Psoas muscle (tissue), 7 donors: ENCODE measurements at regions not wholly inside any gene's neighbourhood (a gene's known extent, or its start where the extent isn't known, plus 50 kb on each side); places are given as distances from the start of the nearest gene placed in this dataset.

Experiments used
- ATAC-seq, 4 donors: fragments of 200-7000 bp; cut with Tn5 transposase; one replicate each; pipeline ENCODE4 v1.9.1; 2020; ENCODE audit warnings: moderate library complexity in 3 of 4, mild to moderate bottlenecking in 2 of 4
- DNase-seq, 2 donors: peaks; one replicate each; pipeline ENCODE4 v3.0.0-alpha.2; 2020
- H3K27ac ChIP-seq: fragments of 200-600 bp; one replicate; pipeline ENCODE4 v1.8.0; 2022
- H3K27me3 ChIP-seq, 3 donors: fragments of 200-600 bp in 1 of 3; one replicate each; pipeline versions ENCODE4 v1.6.1 to v1.8.0; 2013 to 2022; ENCODE audit warnings: low read length in 2 of 3, mild to moderate bottlenecking in 2 of 3, moderate library complexity in 1 of 3; ENCODE audit not compliant: insufficient read depth in 3 of 3
- H3K36me3 ChIP-seq, 2 donors: fragments of 200-600 bp in 1 of 2; one replicate each; pipeline versions ENCODE4 v1.6.1 to v1.8.0; 2013 to 2022; ENCODE audit warnings: low read depth in 1 of 2, mild to moderate bottlenecking in 1 of 2, moderate library complexity in 1 of 2; ENCODE audit not compliant: insufficient read depth in 1 of 2
- H3K4me1 ChIP-seq: fragments of 200-600 bp; one replicate; pipeline ENCODE4 v1.8.0; 2022
- H3K4me3 ChIP-seq: fragments of 200-600 bp; one replicate; pipeline ENCODE4 v1.8.0; 2022; ENCODE audit warnings: mild to moderate bottlenecking
- H3K9me3 ChIP-seq: fragments of 200-600 bp; one replicate; pipeline ENCODE4 v1.8.0; 2022
- WGBS, 3 donors: extraction: QIAGEN DNeasy Blood & Tissue Kit; methylation state at CpG; one replicate each; pipeline versions ENCODE4 v1.1.6 to v1.1.7; 2013; 5-methylcytosine and 5-hydroxymethylcytosine counted together
- intact Hi-C, 2 donors: fragments of 100-400 bp; cut with DNase I; formaldehyde crosslinking; loops; one replicate each; pipeline versions ENCODE4 v1.11.0 to v1.14.2; 2022
- TF ChIP-seq, protein P1 (sequence below): fragments of 200-600 bp; IDR thresholded peaks from one replicate; pipeline ENCODE4 v1.8.0; 2022; ENCODE audit warnings: antibody characterized with exemption
- donor health status: healthy with polysubstance abuse.
- donor health status: DM: no; HTN: no; CAD: no; lungs with moderate emphysema.
- donor health status: Bipolar disorder and iron deficiency.
- donor health status: healthy.
- donor health status: DM: yes; HTN: yes; CAD: no.
- donor health status: DM: no; HTN: no; CAD: no.
- donor health status: DM: yes; HTN: yes; CAD: no.

DNA sequence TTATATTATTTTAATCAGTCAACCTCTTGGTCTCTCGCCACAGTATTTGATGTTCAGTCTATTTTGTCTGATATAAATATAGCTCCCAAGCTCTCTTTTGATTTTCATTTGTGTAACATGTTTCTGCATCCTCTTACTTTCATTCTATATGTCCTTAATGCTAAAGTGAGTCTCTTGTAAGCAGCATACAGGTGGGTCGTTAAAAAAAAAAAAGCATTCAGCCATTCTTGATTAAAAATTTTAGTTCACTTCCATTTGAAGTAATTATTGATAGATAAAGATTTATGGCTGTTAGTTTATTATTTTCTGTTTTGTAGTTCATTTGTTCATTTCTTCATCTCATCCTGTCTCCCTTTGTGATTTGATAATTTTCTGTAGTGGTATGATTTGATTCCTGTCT, 229.1 kb downstream of the GUCY2F start:
- ATAC-seq, result no peak
- intact Hi-C loops, result no loop called here
- no peak for DNase-seq
- Histone ChIP-seq H3K27ac (no peak overlapping the region), H3K4me3 (no peak overlapping the region), H3K36me3 (no peaks in the 10 kb centered on the region), H3K4me1 (no peaks in the 10 kb centered on the region), H3K9me3 (peaks cover 26% of the 10 kb centered on the region), H3K27me3 (no peaks in the 10 kb centered on the region)
- TF ChIP-seq, protein P1, sequence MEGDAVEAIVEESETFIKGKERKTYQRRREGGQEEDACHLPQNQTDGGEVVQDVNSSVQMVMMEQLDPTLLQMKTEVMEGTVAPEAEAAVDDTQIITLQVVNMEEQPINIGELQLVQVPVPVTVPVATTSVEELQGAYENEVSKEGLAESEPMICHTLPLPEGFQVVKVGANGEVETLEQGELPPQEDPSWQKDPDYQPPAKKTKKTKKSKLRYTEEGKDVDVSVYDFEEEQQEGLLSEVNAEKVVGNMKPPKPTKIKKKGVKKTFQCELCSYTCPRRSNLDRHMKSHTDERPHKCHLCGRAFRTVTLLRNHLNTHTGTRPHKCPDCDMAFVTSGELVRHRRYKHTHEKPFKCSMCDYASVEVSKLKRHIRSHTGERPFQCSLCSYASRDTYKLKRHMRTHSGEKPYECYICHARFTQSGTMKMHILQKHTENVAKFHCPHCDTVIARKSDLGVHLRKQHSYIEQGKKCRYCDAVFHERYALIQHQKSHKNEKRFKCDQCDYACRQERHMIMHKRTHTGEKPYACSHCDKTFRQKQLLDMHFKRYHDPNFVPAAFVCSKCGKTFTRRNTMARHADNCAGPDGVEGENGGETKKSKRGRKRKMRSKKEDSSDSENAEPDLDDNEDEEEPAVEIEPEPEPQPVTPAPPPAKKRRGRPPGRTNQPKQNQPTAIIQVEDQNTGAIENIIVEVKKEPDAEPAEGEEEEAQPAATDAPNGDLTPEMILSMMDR, result no peak
- 78 to 96% (median 92%) methylated on average over 2 of the region's 2 CpGs for WGBS, 3 donors

DNA sequence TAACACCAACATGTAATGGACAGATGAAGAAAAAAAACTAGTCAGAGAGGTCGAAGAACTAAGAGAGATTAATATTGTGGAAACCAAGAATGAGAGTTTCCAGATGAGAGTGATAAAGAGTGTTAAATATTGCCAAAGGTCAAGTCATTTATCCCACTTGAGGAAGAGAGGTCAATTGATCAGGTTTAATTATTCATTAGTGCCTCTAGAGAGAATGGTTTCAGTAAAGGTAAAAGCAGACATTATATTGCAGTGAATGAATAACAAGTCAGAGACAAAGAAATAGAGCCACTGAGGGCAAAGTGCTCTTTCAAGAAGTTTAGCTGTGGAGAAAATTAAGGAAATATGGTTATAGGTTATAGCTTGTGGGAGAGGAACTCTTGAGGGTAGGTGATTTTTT, 263.1 kb downstream of the GUCY2F start:
- TF ChIP-seq, protein P1, result no peak
- H3K27me3 ChIP-seq, result no peaks in the 10 kb centered on the region
- H3K9me3 ChIP-seq, result no peaks in the 10 kb centered on the region
- ATAC-seq (no peak), DNase-seq (no peak)
- 0% methylated on average over 1 of the region's 1 CpG for WGBS, 3 donors
- no peaks in the 10 kb centered on the region for H3K36me3 ChIP-seq
- intact Hi-C loops, result no loop called here
- H3K27ac ChIP-seq, result no peak overlapping the region
- no peaks in the 10 kb centered on the region for H3K4me1 ChIP-seq
- H3K4me3 ChIP-seq, result no peak overlapping the region

DNA sequence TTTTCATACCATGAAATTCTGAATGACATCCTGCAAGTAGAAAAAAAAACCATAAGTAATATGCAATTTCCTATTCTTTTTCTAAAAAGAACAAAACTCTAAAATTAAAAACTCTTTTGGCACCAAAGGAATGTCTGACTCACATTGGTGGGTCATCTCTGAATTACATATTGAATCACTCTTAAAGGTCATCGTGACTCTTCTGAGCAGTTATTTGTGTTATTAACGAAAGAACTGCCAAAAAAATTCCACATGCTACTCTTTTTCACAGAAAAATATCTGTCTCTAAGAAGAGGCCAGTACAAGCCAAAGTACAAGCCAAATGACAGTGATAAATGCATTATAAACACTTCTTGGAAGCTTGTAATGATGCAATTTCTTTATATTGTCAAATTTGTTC, 282.2 kb downstream of the GUCY2F start:
- Histone ChIP-seq H3K4me3 (no peak overlapping the region), H3K9me3 (no peaks in the 10 kb centered on the region), H3K27me3 (no peaks in the 10 kb centered on the region), H3K36me3 (no peaks in the 10 kb centered on the region), H3K27ac (no peak overlapping the region), H3K4me1 (no peaks in the 10 kb centered on the region)
- intact Hi-C loops, result no loop called here
- TF ChIP-seq, protein P1, result no peak
- ATAC-seq (no peak), DNase-seq (no peak)
- WGBS, 3 donors, result 8 to 25% (median 23%) methylated on average over 2 of the region's 2 CpGs

DNA sequence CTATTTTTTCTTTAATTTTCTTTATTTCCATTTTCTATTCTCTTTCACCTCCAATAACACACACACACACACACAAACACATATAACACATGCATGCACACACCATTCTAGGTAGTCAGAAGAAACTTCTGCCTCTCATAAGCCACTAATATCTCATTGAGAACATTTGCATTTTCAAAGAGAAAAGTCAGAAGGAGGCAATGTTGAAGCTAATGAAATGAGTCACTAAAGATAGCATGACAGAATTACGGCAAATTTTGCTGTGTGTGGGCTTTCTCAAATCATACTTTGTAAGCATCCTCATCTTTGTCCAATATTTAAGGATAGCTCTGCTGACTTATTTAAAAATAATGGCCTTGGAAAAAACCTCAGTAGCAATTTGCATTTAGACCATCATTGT, 291.3 kb downstream of the GUCY2F start:
- Histone ChIP-seq H3K4me3 (no peak overlapping the region), H3K4me1 (no peaks in the 10 kb centered on the region), H3K27ac (no peak overlapping the region), H3K36me3 (no peaks in the 10 kb centered on the region), H3K9me3 (no peaks in the 10 kb centered on the region), H3K27me3 (peaks cover 0 to 18% (median 0%) of the 10 kb centered on the region in 3 donors)
- no peak for ATAC-seq
- DNase-seq, result no peak
- TF ChIP-seq, protein P1, result no peak
- WGBS, 3 donors, result 73 to 78% (median 74%) methylated on average over 1 of the region's 1 CpG
- intact Hi-C loops, result no loop called here

DNA sequence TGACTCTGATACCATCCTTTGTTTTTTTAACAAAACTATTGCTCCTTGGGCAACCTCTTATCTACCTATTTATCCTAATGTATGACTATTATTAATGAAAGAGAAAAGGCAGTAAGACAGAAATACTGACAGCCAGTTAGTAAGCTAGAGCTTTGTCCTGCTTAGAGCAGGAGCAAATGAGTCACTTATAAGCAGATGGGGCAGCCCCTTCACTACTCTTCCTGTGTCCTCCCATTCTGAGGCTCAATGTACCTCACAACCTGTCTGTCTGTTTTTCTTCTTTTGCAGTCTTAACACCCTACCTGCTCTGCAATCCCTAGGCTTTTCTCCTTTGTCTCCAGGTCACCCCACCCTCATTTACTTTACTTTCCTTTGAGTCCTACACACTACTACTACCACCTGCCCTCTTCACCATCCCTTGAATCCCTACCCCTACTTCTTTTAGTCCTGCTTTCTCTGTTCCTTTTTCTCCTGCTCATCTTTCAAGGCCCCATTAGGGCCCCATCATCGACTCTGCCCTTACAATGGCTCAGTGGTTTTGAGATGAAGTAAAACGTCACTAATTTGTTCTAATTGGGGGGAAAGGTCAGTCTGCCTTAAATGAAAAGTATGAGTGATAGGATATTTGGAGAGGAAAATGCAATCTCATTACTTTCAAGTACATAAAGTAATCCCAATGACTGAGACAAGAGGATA, 294.3 kb downstream of the GUCY2F start:
- no peak for ATAC-seq
- Histone ChIP-seq H3K4me1 (no peaks in the 10 kb centered on the region), H3K36me3 (no peaks in the 10 kb centered on the region), H3K27me3 (peaks cover 0 to 18% (median 0%) of the 10 kb centered on the region in 3 donors), H3K27ac (no peak overlapping the region), H3K9me3 (no peaks in the 10 kb centered on the region), H3K4me3 (no peak overlapping the region)
- intact Hi-C loops, result no loop called here
- no peak for DNase-seq
- WGBS, 3 donors, result 46 to 67% (median 59%) methylated on average over 2 of the region's 2 CpGs
- TF ChIP-seq, protein P1, result no peak
